Fibroblast of lung (primary cell): ENCODE measurements at regions not wholly inside any gene's neighbourhood (a gene's known extent, or its start where the extent isn't known, plus 50 kb on each side); places are given as distances from the start of the nearest gene placed in this dataset.

Source experiments
- EZH2 ChIP-seq: IDR thresholded peaks from 2 replicates; pipeline ENCODE4 v1.5.1; 2012; ENCODE audit warnings: low read length, control low read depth, mild to moderate bottlenecking; ENCODE audit errors: missing control alignments
- TF ChIP-seq, protein P1 (sequence below), 2 donors: IDR thresholded peaks in 1 of 2; conservative IDR thresholded peaks in 1 of 2; 1 replicate in 1 of 2; 2 replicates in 1 of 2; pipeline ENCODE4 v1.5.1; 2011 to 2012; ENCODE audit warnings: low read length in 2 of 2, control low read depth in 1 of 2, inconsistent platforms in 1 of 2, low read depth in 1 of 2, mild to moderate bottlenecking in 1 of 2

DNA sequence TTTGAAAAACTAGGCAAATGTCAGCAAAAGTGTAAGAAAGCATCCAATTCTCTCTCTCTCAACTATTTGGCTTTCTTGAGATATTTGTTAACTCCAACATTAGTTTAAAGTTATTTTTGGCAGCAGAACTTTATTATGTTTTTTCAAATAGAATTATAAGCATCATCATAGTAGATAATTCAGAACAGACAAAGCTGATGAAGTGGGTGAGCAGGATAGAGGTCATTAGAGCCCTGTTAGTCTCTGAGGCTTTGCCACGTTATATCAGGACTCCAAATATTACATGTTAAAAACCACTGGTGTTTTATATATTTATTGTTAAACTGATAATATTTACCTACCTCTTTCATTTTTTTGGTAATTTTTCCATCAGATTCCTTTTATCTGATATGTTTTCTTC lies 903.0 kb downstream of the FSTL5 start:
- TF ChIP-seq, protein P1, sequence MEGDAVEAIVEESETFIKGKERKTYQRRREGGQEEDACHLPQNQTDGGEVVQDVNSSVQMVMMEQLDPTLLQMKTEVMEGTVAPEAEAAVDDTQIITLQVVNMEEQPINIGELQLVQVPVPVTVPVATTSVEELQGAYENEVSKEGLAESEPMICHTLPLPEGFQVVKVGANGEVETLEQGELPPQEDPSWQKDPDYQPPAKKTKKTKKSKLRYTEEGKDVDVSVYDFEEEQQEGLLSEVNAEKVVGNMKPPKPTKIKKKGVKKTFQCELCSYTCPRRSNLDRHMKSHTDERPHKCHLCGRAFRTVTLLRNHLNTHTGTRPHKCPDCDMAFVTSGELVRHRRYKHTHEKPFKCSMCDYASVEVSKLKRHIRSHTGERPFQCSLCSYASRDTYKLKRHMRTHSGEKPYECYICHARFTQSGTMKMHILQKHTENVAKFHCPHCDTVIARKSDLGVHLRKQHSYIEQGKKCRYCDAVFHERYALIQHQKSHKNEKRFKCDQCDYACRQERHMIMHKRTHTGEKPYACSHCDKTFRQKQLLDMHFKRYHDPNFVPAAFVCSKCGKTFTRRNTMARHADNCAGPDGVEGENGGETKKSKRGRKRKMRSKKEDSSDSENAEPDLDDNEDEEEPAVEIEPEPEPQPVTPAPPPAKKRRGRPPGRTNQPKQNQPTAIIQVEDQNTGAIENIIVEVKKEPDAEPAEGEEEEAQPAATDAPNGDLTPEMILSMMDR (conservative IDR thresholded peaks at IDR 0.05 in 1 of 2, IDR thresholded peaks at IDR 0.05 in 1 of 2; ENCODE audit: low read depth in 1 of 2, low read length in 2 of 2): no peak
- TF ChIP-seq EZH2: no peak
